HG03103 (cell line): ENCODE measurements at regions not wholly inside any gene's neighbourhood (a gene's known extent, or its start where the extent isn't known, plus 50 kb on each side); places are given as distances from the start of the nearest gene placed in this dataset.

Experiments
- ATAC-seq: cut with Tn5 transposase; IDR thresholded peaks from one replicate; pipeline ENCODE4 v1.9.1; 2021; ENCODE audit warnings: low read depth; ENCODE audit not compliant: unreplicated experiment

DNA sequence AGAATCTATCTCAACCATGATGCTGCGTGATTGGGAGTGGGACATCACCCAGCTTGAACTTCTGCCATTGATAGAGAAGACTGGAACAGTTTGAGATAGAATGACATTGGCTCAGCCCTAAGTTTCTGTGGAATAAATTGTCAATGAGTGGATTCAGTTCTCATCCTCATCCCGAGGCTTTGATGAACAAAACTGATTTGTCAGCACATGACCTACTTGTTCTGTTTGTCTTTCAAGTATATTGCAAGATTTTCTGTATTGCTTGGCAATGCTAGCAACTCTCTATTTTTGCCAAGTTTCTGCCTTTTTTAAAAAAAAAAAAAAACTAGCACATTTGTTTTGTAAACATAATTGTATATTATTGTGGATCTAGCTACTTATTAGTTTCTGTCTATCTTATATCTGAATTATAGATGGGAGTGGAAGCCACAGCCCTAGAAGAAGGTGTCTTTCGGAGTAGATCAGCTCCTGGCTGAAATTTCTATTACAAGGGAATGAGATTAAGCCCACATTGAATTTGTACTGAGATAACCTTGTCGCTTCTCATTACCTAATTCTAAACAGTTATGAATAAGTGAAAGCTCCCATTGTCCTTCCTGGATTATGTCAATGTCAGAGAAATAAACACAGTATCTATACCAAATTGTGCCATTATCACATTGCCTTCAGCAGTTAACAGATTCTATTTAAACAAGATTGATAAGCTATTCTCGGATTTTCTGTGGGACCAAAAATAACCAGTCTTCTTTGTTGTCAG lies 166.1 kb downstream of the TNFSF13B start:
- ATAC-seq: no peak

DNA sequence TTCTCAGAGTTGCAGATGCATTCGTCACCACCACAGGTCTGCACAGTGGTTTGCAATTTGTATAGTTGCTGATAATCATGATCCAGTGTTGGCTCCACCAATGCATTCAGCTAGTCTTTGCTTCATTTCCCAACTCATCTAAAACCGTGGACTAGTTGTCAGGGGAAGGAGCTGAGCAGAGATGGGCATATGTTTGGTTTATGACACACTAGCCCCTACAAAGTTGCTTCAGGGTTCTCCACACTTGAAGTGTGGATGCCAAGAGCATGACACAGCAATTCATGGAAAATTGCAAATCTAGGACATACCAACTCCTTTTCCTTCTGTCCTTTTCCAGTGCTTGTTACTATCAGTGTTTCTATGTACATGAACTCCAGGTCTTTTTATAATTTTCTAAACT lies 168.0 kb downstream of the TNFSF13B start:
- no peak for ATAC-seq

DNA sequence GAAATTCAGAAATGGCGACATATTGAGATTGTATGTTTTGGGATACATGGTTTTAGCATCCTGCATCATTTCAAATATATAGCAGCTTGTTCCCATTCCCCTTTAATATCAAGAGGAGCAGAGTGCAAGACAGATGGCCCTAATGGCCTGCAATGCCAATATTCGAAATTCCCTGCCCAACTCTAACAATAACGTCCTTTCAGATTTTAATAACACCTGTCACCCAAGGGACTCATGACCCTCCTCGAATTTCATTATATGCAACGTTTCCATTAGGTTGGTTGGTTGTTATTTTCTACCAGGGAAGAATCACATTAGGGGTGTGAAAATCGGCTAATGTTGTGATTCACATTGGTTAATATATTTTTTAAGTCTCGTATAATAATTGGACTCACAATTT lies 170.0 kb downstream of the TNFSF13B start:
- no peak for ATAC-seq

DNA sequence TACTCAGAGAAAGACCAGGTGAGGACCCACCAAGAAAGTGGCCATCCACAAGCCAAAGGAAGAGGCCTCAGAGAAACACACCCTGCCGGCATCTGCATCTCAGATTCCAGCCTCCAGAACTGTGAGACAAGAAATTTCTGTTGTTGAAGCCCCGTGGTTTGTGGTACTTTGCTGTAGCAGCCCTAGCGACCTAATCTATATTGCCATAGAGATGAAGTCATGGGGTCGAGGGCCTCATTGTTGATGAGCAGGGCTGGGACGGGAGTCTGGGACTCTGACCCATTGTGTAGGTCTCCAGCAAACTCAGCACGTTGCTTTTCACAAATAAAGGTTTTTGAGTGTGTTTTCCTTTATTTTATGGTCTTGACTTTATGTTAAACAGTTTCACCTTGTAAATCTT lies 174.9 kb downstream of the TNFSF13B start:
- ATAC-seq: no peak

DNA sequence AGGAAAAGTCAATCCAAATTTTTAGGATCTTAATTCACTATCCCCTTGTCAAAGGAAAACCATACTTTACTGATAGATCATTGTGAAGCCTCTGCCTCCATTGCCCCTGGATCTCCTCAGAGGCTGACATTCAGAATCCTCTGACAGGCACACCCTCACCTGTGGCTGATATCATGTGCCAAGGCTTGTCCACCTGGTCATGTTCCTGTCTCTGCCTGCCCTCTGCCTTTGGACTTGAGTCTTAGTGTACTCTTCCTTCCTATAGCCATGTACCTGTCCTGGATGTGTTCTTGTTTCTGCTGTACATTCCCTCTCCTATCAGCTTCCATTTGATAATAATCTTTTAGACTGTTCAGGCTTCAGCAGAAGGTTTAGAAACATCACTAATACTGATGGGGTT lies 179.4 kb downstream of the TNFSF13B start:
- no peak for ATAC-seq

DNA sequence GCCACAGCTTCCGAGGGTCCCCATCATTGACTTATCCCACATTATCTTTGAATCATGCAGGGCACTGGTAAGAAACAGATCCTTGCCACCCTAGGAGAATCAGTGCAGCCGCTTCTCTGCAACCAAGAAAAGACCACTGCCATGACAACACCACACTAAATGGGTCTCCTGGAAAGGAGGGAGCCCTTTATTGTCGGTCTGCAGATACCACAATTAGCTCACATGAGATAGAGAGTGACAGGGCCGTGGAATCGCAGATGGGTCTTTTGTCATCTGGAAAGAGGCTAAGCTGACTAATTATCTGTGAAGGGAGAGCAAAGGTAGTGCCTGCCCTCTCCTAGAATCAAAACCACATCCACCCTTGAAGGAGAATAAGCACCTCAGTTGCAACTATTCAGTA lies 178.3 kb upstream of the MYO16 start:
- no peak for ATAC-seq

DNA sequence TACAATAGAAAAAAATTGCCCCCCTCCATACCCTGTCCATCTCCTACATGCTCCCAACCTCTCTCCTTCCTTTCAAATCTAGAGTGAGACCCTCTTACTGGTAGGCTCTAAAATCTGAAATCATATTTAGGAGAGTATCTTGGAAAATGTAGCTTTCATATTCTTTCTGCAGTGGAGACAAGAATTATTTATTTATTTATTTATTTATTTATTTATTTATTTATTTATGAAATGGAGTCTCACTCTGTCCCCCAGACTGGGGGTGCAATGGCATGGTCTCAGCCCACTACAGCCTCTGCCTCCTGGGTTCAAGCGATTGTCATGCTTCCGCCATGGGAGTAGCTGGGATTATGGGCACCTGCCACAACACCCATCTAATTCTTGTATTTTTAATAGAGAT lies 174.1 kb upstream of the MYO16 start:
- ATAC-seq: no peak

DNA sequence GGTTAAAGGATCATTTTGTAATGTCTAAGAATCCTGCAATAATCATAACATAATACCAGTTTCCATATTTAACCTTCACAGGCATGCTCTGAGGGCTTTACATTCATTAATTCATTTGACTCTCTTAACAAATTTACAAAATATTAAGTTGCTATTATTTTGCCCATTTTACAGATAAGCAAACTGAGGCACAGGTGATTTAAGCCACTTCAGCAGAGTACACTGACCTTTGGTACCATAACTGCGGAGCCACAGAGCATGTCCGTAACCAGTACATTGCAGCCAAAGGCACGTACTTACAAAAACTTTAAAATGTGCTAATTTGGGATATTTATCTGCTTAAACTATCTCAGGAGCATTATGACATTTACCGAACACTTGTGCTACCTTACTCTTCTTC lies 169.4 kb upstream of the MYO16 start:
- no peak for ATAC-seq

DNA sequence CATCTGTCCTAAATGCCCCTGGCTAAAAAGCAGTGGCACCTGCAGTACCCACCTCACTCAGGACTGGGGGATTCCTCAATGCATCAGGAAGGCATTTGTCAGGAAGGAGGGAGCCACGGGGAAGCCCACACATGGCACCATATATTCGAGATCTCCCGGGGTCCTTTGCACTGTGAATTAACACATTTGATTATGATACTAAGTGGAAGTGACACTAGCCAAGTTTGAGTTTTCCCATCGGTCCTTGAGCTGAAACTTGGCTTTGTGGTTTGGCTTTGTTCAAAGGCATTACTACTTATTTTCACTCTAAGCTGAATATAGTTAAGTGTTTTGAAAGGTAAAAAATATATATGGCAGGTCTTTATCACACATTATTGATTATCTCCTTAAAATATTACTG lies 168.7 kb upstream of the MYO16 start:
- no peak for ATAC-seq

DNA sequence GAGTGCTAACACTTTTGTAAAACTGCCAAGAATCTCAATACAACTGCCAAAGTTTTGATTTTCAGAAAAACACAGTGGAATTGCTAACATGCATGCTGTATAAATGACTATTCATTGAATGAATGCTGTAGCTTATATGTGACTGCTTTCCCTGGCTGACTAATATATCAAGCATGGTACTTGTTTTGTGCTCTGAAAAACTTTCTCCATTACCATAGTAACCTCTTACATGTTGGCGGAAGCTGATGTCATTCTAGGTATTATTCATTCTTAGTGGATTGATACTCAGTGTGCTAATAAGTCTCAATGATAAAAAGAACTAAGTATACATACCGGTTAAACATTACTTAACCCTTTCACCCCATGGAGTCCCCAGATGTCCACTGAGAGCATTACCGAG lies 166.1 kb upstream of the MYO16 start:
- no peak for ATAC-seq

DNA sequence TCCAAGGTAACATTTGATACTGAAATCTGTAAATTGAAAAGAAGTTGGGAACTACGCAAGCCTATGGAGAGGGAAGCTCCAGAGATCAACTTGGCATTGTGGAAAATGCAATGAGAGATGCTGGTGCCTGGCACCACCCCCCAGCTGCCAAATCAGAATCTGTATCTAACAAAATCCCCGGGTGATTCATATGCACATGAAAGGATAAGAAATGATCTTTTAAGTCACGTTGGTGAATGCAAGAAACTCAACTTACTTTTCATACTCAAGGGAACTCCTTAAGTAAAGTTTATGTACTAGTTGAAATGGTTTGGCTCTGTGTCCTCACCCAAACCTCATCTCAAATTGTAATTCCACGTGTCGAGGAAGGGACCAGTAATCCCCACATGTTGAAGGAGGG lies 158.5 kb upstream of the MYO16 start:
- no peak for ATAC-seq

DNA sequence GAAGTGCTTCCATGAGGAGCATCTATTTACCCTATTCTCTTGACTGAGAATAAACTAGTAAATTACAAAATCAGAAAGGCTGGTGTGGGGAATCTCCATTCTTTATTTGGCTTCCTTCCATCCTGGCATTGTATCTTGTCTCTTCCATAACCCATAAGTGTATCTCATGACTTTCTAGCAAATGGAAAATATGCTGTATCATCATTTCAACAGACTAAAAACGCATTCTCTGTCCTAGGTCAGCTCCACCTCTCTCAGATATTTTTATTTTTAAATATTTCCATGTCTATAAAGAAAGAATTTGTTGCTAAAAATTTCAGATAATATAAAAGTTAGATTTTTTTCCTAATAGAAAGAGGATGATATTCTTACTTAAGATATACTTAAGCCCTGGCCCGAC lies 154.2 kb upstream of the MYO16 start:
- no peak for ATAC-seq

DNA sequence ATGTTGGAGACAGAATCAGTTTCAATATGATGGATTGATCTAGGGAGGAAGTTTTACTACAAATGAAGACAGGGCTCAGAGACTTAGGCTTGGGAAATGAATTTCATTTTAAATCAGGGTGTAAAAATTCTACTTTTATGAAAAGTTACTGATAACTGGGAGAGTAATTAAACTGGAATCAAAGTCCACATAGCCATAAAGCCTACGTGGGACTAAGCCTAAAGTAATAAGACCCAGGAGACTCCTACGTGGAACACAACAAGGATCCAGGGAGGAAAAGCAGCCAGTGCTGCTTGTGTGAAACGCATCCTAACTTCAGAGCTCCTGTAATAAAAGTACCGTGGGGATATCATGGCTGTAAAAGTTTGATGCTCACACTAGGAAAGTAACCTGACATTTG lies 152.0 kb upstream of the MYO16 start:
- ATAC-seq: no peak

DNA sequence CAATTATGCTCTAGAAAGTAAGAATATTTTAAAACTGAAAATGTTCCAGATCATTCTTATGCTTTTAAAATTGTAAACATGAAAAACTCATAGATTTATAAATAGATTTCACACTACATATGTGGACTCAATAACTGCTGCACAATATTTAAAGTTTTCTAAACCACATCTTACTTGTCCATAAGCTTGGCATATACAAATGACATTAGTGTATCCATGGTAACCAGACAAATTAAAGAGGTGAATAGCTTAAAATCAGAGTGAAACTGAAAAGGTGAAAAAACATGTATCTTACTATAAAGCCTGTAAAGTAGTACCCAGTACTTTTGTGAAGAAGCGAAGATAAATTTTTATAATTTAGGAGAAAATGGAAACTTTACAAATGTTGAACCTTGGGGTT lies 151.2 kb upstream of the MYO16 start:
- no peak for ATAC-seq

DNA sequence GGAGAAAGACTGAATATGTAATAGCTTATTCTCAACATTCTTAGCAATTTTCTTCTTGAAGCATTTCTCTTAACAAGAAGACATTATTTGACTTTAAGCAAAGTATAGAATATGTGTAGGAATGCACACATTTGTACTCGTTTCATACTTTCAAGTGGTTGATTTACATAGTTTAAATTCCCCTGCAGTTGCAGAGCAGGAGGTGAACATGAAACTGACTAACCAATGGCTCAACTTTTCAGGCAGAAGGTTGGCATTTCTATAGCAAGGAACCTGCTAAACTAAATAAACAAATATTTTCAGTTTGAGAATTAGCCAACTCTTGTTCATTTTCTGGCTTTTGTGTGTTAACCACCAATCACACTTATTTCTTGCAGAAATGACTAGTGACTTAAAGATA lies 145.4 kb upstream of the MYO16 start:
- no peak for ATAC-seq

DNA sequence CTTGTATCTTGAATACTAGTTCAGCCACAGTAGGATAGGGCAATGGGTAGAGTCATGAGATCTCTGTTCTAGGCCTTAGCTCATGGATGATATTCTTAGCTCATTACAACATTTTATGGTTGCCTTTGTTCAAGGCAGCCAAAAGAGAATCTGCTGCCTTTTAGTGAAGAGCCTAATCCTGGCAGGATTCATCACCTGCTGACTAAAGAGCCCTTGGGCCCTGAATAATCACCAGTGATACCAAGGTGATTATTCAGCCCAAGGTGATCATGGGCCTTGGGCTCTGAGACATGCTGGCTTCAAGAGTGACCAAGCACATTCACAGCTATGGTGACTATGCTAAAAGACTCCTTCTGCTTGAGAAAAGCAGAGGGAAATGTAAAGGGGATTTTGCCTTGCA lies 143.3 kb upstream of the MYO16 start:
- ATAC-seq: no peak

DNA sequence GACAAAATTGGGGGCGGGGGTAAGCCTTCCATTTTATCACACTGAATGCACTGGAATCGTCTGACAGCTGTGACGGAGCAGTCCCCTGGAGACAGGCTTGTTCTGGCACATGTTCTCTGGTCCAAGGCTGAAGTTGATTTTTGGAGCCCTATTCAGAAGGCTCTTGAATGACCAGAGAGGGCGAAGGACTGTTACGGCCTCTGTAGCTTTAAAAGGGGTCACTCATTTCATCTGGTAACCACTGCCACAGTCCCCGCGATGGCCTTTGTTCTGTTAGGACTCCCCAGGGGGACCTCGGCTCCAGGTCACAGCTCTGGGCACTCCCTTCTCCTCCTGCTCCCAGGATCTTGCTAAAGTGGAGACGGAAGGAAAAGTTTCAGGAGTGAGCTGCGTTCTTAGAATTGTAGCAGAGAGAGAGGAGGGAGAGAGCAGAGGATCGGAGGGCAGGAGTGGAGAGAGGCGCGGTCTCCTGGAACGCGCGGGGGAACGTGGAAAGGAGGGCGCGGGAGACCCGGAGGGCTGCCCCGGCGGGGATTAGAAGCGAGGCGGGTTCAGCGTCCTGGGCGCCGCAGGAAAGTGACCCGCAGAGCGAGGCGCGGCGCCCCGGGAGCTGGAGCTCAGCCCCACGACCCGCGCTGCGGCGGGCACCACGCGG lies 134.3 kb upstream of the MYO16 start:
- no peak for ATAC-seq

DNA sequence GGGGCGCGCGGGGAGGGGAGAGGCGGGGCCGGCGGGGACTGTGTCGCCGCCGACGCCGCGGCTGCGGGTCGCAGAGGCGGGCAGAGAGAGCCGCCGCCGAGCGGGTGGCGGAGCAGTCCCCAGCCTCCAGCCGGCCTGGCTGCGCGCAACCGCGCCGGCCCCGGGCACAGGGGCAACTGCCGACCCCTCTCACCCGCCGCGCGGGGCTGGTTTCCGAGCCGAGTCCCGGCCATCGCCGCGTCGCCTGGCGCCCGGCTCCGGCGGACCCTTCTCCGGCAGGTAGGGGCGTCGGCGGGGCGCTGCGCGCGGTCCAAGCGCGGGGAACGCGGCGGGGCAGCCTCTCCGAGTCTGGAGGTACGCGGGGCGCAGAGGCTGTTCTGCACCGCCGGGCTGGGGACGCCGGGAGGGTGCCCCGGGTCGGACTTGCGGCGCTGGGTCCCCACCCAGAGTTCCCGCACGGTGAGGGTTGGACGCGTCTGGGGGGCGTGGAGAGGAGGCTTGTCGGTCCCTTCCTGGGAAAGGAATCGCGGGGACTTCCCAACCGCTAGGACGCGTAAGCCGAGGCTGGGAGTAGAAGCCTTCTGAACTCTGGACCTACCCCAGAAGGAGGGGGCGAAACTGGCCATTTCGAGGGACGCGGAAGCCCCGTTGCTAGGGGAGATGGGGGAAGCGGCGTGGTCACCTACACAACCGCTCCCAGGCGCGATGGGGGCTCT lies 133.6 kb upstream of the MYO16 start:
- ATAC-seq: no peak

DNA sequence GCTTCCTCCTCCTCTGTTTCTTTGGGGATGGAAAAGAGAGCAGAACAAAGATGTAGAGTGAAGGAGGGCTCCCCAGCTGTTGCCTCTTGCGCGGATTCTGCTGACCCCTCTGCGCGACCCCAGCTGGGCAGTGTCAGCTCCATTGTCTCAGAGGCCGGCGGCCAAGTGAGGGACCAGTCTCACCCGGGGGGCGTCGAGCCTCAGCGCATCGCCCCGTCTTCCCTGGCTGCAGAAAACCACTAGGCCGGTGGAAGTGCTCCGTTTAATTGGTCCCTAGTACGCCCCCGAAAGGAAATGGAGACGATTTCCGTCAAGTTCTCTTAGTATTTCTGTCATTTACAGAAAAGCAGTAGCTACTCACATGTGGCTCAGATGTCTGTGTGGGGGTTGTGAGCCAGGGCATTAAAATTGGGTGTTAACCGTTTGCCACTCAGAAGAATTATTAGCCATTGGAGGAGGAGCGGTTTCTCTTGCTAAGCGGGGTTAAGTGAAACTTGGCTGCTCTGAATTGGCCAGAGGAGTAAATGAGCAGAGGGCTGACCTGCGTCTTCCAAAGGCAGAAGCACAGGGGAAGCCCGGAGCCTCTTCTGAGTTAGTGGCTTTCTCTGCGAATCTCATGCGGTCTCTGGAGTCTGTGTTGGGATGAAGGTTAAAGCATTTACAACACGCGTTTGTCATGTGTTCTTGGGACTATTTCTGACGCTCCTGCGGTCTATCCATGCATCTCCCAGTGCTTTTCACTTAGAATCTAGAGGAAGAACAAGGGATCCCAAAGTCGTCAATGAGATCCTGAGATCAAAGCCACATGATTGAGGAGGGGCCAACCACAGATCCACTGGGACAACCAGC lies 132.8 kb upstream of the MYO16 start:
- ATAC-seq: no peak

DNA sequence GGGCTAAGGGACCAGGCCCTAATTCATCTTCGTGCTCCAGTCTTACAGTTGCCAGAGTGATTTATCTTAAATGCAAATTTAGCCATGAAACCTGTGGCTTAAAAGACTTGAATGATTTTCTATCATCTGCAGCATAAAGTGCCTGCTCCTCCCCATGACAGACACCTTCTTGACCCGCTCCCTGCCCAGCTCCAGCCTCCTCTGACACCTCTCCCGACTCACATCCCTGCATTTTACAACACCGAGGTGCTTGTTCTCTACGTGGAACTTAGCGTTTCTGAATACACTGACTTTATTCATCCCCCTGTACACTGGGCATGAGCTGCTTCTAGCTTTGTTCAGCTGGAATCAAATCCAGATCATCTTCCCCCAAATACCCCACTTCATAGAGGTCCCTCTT lies 128.7 kb upstream of the MYO16 start:
- no peak for ATAC-seq

DNA sequence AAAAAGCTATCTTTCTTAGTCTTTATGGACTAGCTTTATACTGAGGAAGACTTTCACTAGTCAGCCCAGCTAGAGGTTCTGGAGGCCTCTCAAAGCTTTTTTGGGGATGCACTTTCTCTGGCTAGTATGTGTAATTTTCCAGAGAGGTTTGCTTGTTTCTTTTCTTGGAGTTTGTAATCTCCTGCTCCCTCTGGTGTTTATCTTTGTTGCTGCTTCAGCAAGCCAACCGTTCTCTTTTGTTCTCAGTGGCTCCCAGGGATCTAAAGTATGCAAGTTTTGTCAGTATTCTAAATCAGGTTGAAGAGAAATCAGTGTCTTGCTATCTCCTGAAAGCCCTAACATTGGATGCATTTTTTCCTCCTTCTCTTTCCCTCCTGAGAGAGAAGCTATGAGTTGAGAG lies 121.1 kb upstream of the MYO16 start:
- no peak for ATAC-seq
